EL (cell line): ENCODE measurements at regions not wholly inside any gene's neighbourhood (a gene's known extent, or its start where the extent isn't known, plus 50 kb on each side); places are given as distances from the start of the nearest gene placed in this dataset.

Experiments
- DNase-seq: peaks from one replicate; pipeline ENCODE4 v3.0.0-alpha.2; 2016

GRCh38 chr12:39240587-39240986 is 202.3 kb downstream of the KIF21A start:
- no peak for DNase-seq

DNA sequence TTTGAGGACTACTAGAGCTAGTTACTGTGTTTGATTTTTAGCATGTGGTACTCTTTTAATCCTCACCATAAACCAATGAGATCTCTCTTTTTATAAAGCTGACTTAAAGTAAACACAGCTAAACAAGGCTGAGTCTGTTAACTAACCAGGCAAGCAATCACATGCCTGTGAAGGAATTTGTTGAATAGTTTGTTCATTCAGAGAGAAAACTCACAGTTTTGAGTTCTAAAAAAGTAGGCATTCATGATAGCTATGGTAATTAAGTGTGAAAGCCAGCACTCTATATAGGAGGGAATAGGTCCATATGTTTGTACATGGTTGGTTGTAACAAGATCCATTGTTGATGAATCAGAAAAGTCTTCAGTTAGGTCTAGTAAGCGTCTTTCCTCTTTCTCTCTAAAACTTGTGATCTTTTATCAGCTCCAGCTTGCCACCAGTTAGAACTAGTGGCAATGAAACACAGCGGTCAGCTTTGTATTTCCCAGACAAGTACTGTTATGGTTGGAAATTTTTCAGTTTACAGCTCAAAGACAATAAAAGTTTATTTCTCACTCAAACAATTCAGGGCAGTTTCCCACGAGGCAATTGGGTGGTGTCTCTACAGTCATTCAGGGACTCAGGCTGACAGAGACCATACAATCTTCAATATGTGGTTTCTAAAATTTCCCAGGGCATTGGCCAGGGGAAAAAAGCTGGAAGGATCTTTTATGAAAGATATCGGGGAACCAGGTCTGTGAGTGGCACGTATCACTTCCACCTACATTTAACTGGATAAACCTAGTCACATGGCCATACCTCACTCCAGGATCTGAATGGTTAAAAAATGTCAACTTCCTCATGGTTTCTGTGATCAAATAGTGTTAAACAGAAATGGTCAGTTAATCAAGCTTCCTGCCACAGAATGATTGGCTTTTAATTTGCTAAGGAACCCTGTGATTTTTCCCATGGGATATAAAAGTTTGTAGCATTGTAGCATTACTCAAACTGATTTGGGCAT is 203.1 kb downstream of the KIF21A start:
- no peak for DNase-seq

GRCh38 chr12:39237004-39237403 is 205.9 kb downstream of the KIF21A start:
- no peak for DNase-seq

GRCh38 chr12:39235990-39236767 is 206.7 kb downstream of the KIF21A start:
- DNase-seq, result no peak

DNA sequence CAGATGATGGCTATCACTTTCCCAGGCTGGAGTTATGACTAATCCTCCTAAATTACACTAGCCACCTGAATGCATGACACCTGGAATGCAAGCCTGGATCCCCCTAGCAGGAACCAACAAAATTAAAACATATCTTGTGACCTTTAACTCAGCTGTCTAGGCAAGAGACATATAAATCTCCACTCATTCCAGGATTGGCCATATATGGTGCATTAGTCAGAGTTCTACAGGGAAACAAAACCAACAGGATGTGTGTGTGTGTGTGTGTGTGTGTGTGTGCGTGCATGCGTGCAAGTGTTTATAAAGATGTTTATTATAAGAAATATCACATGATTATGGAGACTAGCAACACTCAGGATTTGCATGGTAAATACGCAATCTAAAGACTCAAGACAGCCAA is 212.8 kb downstream of the KIF21A start:
- DNase-seq, result no peak

GRCh38 chr12:39227218-39227617 is 215.7 kb downstream of the KIF21A start:
- DNase-seq, result no peak

- DNase-seq, result no peak
Measured at GRCh38 chr12:39224971-39225370, 217.9 kb downstream of the KIF21A start.

DNA sequence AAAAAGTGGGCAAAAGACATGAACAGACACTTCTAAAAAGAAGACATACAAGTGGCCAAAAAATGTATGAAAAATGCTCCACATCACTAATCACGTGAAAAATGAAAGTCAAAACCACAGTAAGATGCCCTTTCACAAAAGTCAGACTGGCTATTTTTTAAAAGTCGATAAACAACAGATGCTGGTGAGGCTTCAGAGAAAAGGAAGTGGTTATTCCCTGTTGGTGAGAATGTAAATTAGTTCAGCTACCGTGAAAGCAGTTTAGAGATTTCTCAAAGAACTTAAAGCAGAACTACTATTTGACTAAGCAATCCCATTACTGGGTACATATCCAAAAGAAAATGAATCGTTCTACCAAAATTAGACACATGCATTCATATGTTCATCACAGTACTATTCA is 237.0 kb downstream of the KIF21A start:
- DNase-seq, result no peak

- DNase-seq, result no peak
Measured at GRCh38 chr12:39199351-39199750, 243.6 kb downstream of the KIF21A start.

- DNase-seq, result no peak
Measured at GRCh38 chr12:39188689-39189088, 254.2 kb downstream of the KIF21A start.

GRCh38 chr12:39186744-39187143 is 256.2 kb downstream of the KIF21A start:
- no peak for DNase-seq

DNA sequence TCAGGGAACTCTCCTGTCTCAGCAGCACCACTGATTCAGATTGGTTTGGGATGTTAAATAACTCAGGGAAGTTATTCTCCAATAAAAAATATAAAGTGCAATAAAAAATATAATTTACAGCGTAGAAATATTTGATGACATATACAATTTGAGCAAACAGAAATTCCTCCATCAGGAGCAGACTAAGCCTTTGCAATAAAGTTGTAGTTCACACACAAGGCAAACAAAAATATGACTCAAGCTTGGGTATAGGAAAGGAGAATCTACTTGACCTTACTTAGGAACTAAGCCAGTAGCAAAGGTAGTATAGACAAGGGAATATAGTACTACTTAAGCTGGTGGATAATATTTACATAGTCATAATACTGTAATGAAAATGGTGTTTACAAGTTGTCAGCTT is 264.1 kb downstream of the KIF21A start:
- DNase-seq, result no peak

DNA sequence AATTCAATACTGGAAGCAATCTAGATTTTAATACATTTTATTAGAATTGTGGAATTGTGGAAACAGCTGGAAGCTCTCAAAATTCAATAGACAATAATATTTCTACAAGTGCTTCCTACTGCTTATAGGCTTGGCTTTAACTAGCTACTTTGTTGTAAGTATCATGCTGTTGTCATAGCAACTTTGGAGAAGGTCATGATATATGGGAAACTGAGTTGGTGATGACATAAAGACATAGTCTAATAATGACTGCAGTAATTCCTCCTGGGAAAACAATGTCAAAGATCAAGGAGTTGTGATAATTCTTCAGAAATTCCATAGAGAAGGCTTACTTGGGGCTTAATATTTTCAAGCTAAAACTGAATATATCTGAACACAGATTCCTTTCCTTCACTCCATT is 266.6 kb downstream of the KIF21A start:
- no peak for DNase-seq

DNA sequence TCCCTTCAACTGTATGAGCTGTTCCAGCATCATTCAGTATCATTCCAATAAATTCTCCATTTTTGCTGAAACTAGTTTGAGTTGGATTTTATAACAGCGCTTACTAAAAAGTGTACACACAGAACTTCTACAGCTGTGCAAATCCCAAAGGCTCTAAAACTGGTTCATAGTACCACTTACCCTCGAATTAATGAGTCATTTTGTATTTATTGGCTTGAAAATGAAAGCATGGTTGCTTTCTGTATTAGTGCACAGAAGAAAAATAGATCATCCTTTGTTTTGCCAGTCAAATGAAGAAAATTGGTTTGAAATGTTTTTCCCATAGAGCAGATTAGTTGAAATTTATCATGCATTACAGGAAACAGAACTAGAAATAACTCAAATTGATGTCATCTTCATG is 268.3 kb upstream of the CPNE8 start:
- DNase-seq, result no peak

DNA sequence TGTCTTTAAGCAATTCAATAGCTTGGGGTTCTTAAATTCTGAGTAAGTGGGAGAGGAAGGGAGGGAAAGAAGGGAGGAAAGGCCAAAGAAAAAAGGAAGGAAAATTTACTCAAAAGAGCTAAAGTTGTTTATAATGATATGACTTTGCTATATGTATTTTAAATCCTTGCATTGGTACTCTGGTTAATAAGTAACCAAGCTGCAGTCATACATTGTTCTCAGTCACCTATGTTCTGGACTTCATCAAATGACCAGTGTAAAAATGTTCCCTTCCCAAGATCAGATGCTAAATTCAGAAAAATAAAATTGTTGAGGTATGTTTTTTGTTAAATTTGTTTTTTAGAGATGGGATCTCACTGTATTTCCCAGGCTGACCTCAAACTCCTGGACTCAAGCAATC is 259.9 kb upstream of the CPNE8 start:
- DNase-seq, result no peak

- DNase-seq, result no peak
Measured at GRCh38 chr12:39161465-39162085, 256.2 kb upstream of the CPNE8 start.

DNA sequence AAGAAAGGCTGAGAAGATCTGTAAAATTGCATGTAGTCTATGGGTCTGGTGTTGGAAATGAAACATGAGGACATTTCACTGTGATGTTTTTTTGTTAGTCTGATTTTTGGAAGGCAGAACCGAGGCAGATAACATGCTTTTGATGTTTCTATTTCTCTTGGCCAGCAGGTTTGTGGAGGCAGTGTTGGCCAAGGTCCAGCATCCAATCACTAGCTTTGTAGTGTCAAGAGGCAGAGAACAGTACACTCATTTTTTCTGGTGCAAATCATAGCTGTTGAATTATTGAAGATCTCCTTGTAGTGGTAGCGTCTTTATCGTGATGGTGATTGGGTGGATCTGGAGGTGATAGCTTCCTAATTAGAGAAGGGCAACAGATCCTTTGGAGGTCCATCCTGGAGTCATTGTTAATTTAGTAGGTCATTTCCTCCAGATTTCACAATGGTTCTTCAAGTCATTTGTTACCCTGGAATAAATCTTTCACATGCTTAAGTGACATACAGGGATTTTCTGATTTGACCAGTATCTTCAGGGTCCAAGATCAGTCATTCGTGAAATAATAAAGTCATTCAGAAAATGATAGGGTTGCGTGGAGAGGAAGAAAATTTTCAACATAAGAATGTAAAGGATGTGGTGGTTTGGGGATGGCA is 252.4 kb upstream of the CPNE8 start:
- DNase-seq, result no peak

GRCh38 chr12:39145175-39145999 is 240.0 kb upstream of the CPNE8 start:
- DNase-seq, result no peak

- no peak for DNase-seq
Measured at GRCh38 chr12:39144613-39145061, 239.2 kb upstream of the CPNE8 start.

DNA sequence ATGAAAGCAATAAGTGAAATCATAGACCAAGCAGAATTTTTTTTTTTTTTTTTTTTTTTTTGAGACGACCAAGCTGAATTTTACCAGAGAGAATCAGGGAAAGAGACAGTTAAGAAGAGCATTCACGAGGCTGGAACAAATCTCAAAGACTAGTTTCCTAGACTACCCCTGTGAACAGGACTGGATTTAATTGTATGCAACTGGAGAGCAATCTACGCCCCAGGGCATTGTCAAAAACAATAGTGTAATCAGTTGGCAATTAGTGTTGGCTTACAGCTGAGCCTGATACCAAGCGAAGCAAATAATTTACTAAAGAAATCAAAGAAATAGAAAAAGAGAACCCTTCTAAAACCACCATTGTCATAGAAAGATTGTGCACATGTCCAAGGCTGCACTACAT is 232.9 kb upstream of the CPNE8 start:
- DNase-seq, result no peak

DNA sequence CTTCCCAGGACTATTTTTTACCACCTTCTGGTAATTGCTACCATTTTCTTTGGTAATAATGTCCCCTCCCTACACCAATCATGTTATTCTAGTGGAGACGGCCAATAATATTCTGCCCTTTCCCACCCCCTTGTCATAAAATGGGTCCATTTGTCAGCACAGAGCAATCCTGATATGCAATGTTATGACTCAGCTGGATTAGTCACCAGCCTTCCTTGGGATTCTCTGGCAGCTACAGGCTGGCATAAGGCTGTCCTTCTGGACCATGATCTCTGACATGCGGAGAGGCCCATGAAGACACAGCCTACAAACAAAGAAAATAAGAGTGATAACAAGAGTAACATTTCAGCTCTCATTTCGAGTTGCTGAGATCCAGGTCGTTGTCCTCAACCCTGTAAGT is 222.0 kb upstream of the CPNE8 start:
- DNase-seq, result peak; percentile 0

DNA sequence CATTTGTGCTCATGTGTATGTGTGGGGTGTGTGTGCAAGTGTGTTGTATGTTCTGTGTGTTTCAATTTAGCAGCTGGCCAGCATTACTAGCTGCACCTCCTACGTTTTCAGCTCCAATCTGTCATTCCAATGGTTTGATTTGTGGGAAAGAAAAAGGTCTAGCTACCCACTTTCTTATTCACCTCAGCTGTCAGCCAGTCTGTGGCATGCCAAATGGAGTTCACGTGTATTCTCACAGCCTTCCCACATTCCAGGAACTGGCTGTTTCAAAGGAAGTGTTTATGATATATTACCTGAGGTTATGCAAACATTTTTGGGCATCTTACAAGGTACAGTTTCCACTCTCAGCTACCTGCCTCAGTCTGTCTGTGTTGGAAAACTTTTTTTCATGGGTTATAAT is 220.2 kb upstream of the CPNE8 start:
- DNase-seq, result no peak
